ENCODE measurements at regions not wholly inside any gene's neighbourhood (a gene's known extent, or its start where the extent isn't known, plus 50 kb on each side); places are given as distances from the start of the nearest gene placed in this dataset.

GRCh38 chr16:50441486-50442157 is 72.8 kb upstream of the BRD7 start:
- no peaks in the 10 kb centered on the region for H3K4me1 ChIP-seq (replicated peaks)
- intact Hi-C loops (cut with DNase I): no loop called here
- DNase-seq (ENCODE audit: low spot score): no peak
- WGBS: 83% methylated on average over 6 of the region's 7 CpGs
- no peaks in the 10 kb centered on the region for H3K36me3 ChIP-seq
- no peak for TF ChIP-seq POLR2AphosphoS5 (IDR thresholded peaks at IDR 0.05)
- TF ChIP-seq CTCF (IDR thresholded peaks at IDR 0.05): no peak
- no peak for TF ChIP-seq POLR2A (IDR thresholded peaks at IDR 0.05)
- no peaks in the 10 kb centered on the region for H3K27me3 ChIP-seq (replicated peaks; ENCODE audit: insufficient read depth)
- no peaks in the 10 kb centered on the region for H3K9me3 ChIP-seq
- H3K27ac ChIP-seq: no peak overlapping the region
- no peak overlapping the region for H3K4me3 ChIP-seq

- Histone ChIP-seq H3K9me3 (no peaks in the 10 kb centered on the region), H3K27ac (no peak overlapping the region), H3K27me3 (replicated peaks; ENCODE audit: insufficient read depth) (no peaks in the 10 kb centered on the region), H3K36me3 (no peaks in the 10 kb centered on the region), H3K4me3 (no peak overlapping the region), H3K4me1 (replicated peaks) (no peaks in the 10 kb centered on the region)
- no peak for TF ChIP-seq POLR2AphosphoS5 (IDR thresholded peaks at IDR 0.05)
- intact Hi-C loops (cut with DNase I): no loop called here
- DNase-seq (ENCODE audit: low spot score): no peak
- WGBS: 86% methylated on average over 4 of the region's 4 CpGs
Measured at GRCh38 chr16:50440991-50441390, 72.2 kb upstream of the BRD7 start.

- intact Hi-C loops (cut with DNase I): no loop called here
- Histone ChIP-seq H3K36me3 (no peaks in the 10 kb centered on the region), H3K9me3 (no peaks in the 10 kb centered on the region), H3K4me1 (replicated peaks) (no peaks in the 10 kb centered on the region), H3K27ac (no peak overlapping the region), H3K4me3 (no peak overlapping the region), H3K27me3 (replicated peaks; ENCODE audit: insufficient read depth) (no peaks in the 10 kb centered on the region)
- no peak for DNase-seq (ENCODE audit: low spot score)
- 96% methylated on average over 2 of the region's 2 CpGs for WGBS
- TF ChIP-seq CTCF (IDR thresholded peaks at IDR 0.05) (no peak), POLR2AphosphoS5 (IDR thresholded peaks at IDR 0.05) (no peak), POLR2A (IDR thresholded peaks at IDR 0.05) (no peak)
Measured at GRCh38 chr16:50440531-50440930, 71.7 kb upstream of the BRD7 start.

GRCh38 chr16:50437769-50438437 is 69.1 kb upstream of the BRD7 start:
- H3K4me1 ChIP-seq (replicated peaks): no peaks in the 10 kb centered on the region
- DNase-seq (ENCODE audit: low spot score): no peak
- intact Hi-C loops (cut with DNase I): no loop called here

GRCh38 chr16:50436271-50436670 is 67.5 kb upstream of the BRD7 start:
- no peak overlapping the region for H3K4me3 ChIP-seq
- intact Hi-C loops (cut with DNase I): no loop called here
- no peak for DNase-seq (ENCODE audit: low spot score)
- WGBS: 89% methylated on average over 3 of the region's 3 CpGs
- no peaks in the 10 kb centered on the region for H3K36me3 ChIP-seq
- H3K9me3 ChIP-seq: no peaks in the 10 kb centered on the region
- H3K27ac ChIP-seq: no peak overlapping the region
- H3K4me1 ChIP-seq (replicated peaks): no peaks in the 10 kb centered on the region
- TF ChIP-seq POLR2A (IDR thresholded peaks at IDR 0.05): no peak
- TF ChIP-seq CTCF (IDR thresholded peaks at IDR 0.05): no peak
- TF ChIP-seq POLR2AphosphoS5 (IDR thresholded peaks at IDR 0.05): no peak
- H3K27me3 ChIP-seq (replicated peaks; ENCODE audit: insufficient read depth): no peaks in the 10 kb centered on the region

More at GRCh38 chr16:50437769-50438437, 69.1 kb upstream of the BRD7 start:
- Histone ChIP-seq H3K27ac (no peak overlapping the region), H3K27me3 (replicated peaks; ENCODE audit: insufficient read depth) (no peaks in the 10 kb centered on the region), H3K36me3 (no peaks in the 10 kb centered on the region), H3K4me3 (no peak overlapping the region), H3K9me3 (no peaks in the 10 kb centered on the region)
- WGBS: 50% methylated on average over 13 of the region's 13 CpGs
- TF ChIP-seq POLR2AphosphoS5 (IDR thresholded peaks at IDR 0.05) (no peak), POLR2A (IDR thresholded peaks at IDR 0.05) (no peak)
